ENCODE measurements at regions not wholly inside any gene's neighbourhood (a gene's known extent, or its start where the extent isn't known, plus 50 kb on each side); places are given as distances from the start of the nearest gene placed in this dataset.

DNA sequence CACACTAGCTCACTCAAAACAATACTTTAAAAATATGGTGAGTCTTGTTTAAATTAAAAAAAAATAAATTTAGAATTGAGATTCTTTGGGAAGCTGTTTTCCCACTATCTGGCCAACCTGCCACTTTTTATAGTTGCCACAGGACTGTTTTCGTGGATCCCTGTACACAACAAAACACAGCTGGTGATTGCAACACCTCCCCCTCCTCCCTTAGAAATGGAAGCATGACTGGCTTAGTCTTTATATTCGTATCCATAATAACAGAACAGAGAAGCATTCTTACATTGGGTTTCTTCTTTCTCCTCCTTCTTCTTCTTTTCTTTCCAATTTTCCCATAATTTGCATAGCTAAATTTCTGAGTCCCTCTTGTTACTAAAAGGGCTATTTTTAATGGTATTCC is 79.5 kb upstream of the GJB6 start:
- Histone ChIP-seq H3K4me3 (no peak overlapping the region), H3K79me2 (ENCODE audit: control insufficient read depth, insufficient read depth, low read length) (no peaks in the 10 kb centered on the region), H3K4me2 (ENCODE audit: control insufficient read depth, insufficient read depth) (no peak overlapping the region), H3K36me3 (ENCODE audit: control insufficient read depth in 2 of 2, insufficient read depth in 2 of 2, low read length in 1 of 2) (no peaks in the 10 kb centered on the region), H3K9ac (ENCODE audit: control insufficient read depth, insufficient read depth, low read length) (no peak overlapping the region), H2AFZ (ENCODE audit: control insufficient read depth, low read depth, low read length) (no peak overlapping the region), H3K27me3 (replicated peaks in 1 of 2; ENCODE audit: control insufficient read depth in 2 of 2, insufficient read depth in 2 of 2, low read length in 1 of 2) (no peaks in the 10 kb centered on the region; a peak in 1 of 4 replicates), H3K27ac (ENCODE audit: control insufficient read depth, insufficient read depth) (no peak overlapping the region), H3K9me3 (replicated peaks; ENCODE audit: control insufficient read depth, insufficient read depth, low read length) (peaks cover 2% of the 10 kb centered on the region; the same call in 2 of the 3 replicates), H3K4me1 (ENCODE audit: control insufficient read depth, insufficient read depth, low read length) (no peaks in the 10 kb centered on the region), H4K20me1 (ENCODE audit: control insufficient read depth, insufficient read depth) (no peaks in the 10 kb centered on the region)
- no peak for TF ChIP-seq MYC (IDR thresholded peaks at IDR 0.05; ENCODE audit: insufficient read depth, insufficient read length, insufficient replicate concordance, low read length, severe bottlenecking)
- no peak for TF ChIP-seq SIN3A (IDR thresholded peaks at IDR 0.05; ENCODE audit: low read depth, low read length)
- no peak for TF ChIP-seq POLR2AphosphoS2 (IDR thresholded peaks at IDR 0.05; ENCODE audit: low read depth, low read length)
- TF ChIP-seq, protein P1, sequence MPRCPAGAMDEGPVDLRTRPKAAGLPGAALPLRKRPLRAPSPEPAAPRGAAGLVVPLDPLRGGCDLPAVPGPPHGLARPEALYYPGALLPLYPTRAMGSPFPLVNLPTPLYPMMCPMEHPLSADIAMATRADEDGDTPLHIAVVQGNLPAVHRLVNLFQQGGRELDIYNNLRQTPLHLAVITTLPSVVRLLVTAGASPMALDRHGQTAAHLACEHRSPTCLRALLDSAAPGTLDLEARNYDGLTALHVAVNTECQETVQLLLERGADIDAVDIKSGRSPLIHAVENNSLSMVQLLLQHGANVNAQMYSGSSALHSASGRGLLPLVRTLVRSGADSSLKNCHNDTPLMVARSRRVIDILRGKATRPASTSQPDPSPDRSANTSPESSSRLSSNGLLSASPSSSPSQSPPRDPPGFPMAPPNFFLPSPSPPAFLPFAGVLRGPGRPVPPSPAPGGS (IDR thresholded peaks at IDR 0.05; ENCODE audit: borderline replicate concordance, insufficient read depth, low read depth, low read length, poor library complexity, severe bottlenecking) = no peak
- no peak for TF ChIP-seq NFXL1 (IDR thresholded peaks at IDR 0.05; ENCODE audit: borderline replicate concordance)
- TF ChIP-seq, protein P2, sequence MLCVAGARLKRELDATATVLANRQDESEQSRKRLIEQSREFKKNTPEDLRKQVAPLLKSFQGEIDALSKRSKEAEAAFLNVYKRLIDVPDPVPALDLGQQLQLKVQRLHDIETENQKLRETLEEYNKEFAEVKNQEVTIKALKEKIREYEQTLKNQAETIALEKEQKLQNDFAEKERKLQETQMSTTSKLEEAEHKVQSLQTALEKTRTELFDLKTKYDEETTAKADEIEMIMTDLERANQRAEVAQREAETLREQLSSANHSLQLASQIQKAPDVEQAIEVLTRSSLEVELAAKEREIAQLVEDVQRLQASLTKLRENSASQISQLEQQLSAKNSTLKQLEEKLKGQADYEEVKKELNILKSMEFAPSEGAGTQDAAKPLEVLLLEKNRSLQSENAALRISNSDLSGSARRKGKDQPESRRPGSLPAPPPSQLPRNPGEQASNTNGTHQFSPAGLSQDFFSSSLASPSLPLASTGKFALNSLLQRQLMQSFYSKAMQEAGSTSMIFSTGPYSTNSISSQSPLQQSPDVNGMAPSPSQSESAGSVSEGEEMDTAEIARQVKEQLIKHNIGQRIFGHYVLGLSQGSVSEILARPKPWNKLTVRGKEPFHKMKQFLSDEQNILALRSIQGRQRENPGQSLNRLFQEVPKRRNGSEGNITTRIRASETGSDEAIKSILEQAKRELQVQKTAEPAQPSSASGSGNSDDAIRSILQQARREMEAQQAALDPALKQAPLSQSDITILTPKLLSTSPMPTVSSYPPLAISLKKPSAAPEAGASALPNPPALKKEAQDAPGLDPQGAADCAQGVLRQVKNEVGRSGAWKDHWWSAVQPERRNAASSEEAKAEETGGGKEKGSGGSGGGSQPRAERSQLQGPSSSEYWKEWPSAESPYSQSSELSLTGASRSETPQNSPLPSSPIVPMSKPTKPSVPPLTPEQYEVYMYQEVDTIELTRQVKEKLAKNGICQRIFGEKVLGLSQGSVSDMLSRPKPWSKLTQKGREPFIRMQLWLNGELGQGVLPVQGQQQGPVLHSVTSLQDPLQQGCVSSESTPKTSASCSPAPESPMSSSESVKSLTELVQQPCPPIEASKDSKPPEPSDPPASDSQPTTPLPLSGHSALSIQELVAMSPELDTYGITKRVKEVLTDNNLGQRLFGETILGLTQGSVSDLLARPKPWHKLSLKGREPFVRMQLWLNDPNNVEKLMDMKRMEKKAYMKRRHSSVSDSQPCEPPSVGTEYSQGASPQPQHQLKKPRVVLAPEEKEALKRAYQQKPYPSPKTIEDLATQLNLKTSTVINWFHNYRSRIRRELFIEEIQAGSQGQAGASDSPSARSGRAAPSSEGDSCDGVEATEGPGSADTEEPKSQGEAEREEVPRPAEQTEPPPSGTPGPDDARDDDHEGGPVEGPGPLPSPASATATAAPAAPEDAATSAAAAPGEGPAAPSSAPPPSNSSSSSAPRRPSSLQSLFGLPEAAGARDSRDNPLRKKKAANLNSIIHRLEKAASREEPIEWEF (IDR thresholded peaks at IDR 0.05; ENCODE audit: insufficient replicate concordance, low read depth, low read length) = no peak
- no peak for TF ChIP-seq WRNIP1 (IDR thresholded peaks at IDR 0.05; ENCODE audit: borderline replicate concordance, low read depth, low read length)
- TF ChIP-seq POU2F2 (IDR thresholded peaks at IDR 0.05; ENCODE audit: borderline replicate concordance, low read depth, low read length) = no peak
- BruUV-seq (replicated peaks) = no TSS peak
- POLR2A ChIA-PET = no interaction called here
- DNase-seq (ENCODE audit: low read depth, low spot score) (no peak), FAIRE-seq (no peak), ATAC-seq (no peak)
- intact Hi-C loops (cut with micrococcal nuclease; ENCODE audit: unreplicated experiment) (no loop called here), in situ Hi-C loops (cut with MboI) (no loop called here)
- SMC1A ChIA-PET (ENCODE audit: uncharacterized antibody, unreplicated experiment) = no interaction called here
- WGBS (ENCODE audit: insufficient coverage, insufficient replicate concordance, low lambda C conversion rate, missing lambda C conversion rate) = 23% methylated on average over 2 of the region's 2 CpGs
- RAD21 ChIA-PET (ENCODE audit: unreplicated experiment) = no interaction called here
- CTCF ChIA-PET = no interaction called here
